ENCODE measurements at regions not wholly inside any gene's neighbourhood (a gene's known extent, or its start where the extent isn't known, plus 50 kb on each side); places are given as distances from the start of the nearest gene placed in this dataset.

DNA sequence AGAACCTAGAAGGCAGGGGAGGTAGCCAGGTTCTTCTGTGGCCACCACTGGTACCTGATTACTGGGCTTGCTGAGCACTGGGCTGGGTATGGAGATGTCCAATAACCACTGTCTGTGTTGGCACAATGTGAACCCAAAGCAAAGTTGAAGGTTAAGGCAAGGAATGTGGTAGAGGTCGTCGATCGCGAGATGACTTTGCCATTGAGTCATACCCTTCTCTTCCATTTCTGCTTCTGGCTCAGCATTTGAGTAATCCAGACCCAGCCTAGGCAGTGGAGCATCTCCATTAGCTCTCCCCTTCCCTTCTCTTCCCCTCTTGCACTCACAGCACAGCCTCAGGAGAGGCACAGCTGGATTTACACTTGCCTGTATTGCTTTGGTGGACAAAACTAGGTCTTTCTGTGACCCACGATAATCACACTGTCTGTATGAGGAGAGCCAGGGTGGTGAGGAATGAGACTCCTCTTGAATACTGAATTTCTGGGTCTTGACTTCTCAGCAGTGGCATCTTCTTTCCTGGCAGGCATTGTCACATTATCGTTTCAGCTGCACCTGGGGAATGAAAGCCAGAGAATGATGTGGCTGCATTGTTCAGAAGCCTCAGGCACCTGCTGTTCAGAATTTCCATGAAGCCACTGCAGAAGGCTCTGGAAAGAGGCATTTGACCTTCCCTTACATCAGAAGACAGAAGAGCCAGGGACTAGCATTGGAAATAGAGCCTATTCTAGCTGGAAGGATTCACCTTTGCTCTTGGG is 272.6 kb downstream of the PDCD6IP start:
- no peak for DNase-seq (ENCODE audit: insufficient read length, low spot score)
- no peak for FAIRE-seq
- TF ChIP-seq, protein P1, sequence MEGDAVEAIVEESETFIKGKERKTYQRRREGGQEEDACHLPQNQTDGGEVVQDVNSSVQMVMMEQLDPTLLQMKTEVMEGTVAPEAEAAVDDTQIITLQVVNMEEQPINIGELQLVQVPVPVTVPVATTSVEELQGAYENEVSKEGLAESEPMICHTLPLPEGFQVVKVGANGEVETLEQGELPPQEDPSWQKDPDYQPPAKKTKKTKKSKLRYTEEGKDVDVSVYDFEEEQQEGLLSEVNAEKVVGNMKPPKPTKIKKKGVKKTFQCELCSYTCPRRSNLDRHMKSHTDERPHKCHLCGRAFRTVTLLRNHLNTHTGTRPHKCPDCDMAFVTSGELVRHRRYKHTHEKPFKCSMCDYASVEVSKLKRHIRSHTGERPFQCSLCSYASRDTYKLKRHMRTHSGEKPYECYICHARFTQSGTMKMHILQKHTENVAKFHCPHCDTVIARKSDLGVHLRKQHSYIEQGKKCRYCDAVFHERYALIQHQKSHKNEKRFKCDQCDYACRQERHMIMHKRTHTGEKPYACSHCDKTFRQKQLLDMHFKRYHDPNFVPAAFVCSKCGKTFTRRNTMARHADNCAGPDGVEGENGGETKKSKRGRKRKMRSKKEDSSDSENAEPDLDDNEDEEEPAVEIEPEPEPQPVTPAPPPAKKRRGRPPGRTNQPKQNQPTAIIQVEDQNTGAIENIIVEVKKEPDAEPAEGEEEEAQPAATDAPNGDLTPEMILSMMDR (IDR thresholded peaks at IDR 0.05; ENCODE audit: insufficient read depth, missing control alignments), result no peak

- DNase-seq (ENCODE audit: insufficient read length, low spot score), result no peak
- TF ChIP-seq, protein P1 (IDR thresholded peaks at IDR 0.05; ENCODE audit: insufficient read depth, missing control alignments), result no peak
These were observed 273.9 kb downstream of the PDCD6IP start for GRCh38 chr3:34072297-34072696.

GRCh38 chr3:34073111-34073510 is 274.7 kb downstream of the PDCD6IP start:
- no peak for DNase-seq (ENCODE audit: insufficient read length, low spot score)
- TF ChIP-seq, protein P1 (IDR thresholded peaks at IDR 0.05; ENCODE audit: insufficient read depth, missing control alignments), result no peak
- no peak for FAIRE-seq

More at GRCh38 chr3:34072297-34072696, 273.9 kb downstream of the PDCD6IP start:
- FAIRE-seq, result no peak

- FAIRE-seq (no peak), DNase-seq (ENCODE audit: insufficient read length, low spot score) (no peak)
- TF ChIP-seq, protein P1 (IDR thresholded peaks at IDR 0.05; ENCODE audit: insufficient read depth, missing control alignments), result no peak
These were observed 275.5 kb downstream of the PDCD6IP start for GRCh38 chr3:34073961-34074360.

GRCh38 chr3:34075975-34076374 is 277.5 kb downstream of the PDCD6IP start:
- FAIRE-seq, result no peak
- no peak for DNase-seq (ENCODE audit: insufficient read length, low spot score)

GRCh38 chr3:34077417-34078195 is 279.2 kb downstream of the PDCD6IP start:
- DNase-seq (ENCODE audit: insufficient read length, low spot score) (no peak), FAIRE-seq (no peak)
- TF ChIP-seq, protein P1 (IDR thresholded peaks at IDR 0.05; ENCODE audit: insufficient read depth, missing control alignments), result no peak

More at GRCh38 chr3:34075975-34076374, 277.5 kb downstream of the PDCD6IP start:
- TF ChIP-seq, protein P1 (IDR thresholded peaks at IDR 0.05; ENCODE audit: insufficient read depth, missing control alignments), result no peak

Data from D721Med (cell line).